ENCODE measurements at regions not wholly inside any gene's neighbourhood (a gene's known extent, or its start where the extent isn't known, plus 50 kb on each side); places are given as distances from the start of the nearest gene placed in this dataset.

- no peak for FAIRE-seq
These were observed 235.9 kb upstream of the ARHGAP20 start for GRCh38 chr11:110948112-110948511.

DNA sequence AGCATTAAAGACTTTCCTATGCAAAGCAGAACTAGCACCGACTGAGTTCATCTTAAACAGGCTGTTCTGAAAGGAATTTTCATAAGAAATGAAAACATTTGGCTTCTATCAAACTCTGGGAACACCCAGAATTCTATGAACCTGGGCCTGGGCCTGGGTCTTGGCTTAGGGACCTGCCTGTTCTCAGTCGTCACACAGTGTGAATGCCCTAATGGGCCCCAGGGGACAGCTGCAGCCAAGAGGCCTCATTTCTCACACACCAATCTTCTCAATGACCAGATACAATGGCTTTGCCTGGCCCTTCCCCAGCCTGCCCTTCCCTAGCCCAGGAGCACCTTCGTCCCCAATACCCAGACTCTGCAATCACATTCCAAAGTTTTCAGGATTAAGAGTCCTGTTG is 234.9 kb upstream of the ARHGAP20 start:
- no peak for DNase-seq (ENCODE audit: insufficient read length, low spot score)
- FAIRE-seq = no peak

More at GRCh38 chr11:110948112-110948511, 235.9 kb upstream of the ARHGAP20 start:
- DNase-seq (ENCODE audit: insufficient read length, low spot score) = no peak

GRCh38 chr11:110939471-110939870 is 227.2 kb upstream of the ARHGAP20 start:
- FAIRE-seq = no peak
- no peak for DNase-seq (ENCODE audit: insufficient read length, low spot score)

DNA sequence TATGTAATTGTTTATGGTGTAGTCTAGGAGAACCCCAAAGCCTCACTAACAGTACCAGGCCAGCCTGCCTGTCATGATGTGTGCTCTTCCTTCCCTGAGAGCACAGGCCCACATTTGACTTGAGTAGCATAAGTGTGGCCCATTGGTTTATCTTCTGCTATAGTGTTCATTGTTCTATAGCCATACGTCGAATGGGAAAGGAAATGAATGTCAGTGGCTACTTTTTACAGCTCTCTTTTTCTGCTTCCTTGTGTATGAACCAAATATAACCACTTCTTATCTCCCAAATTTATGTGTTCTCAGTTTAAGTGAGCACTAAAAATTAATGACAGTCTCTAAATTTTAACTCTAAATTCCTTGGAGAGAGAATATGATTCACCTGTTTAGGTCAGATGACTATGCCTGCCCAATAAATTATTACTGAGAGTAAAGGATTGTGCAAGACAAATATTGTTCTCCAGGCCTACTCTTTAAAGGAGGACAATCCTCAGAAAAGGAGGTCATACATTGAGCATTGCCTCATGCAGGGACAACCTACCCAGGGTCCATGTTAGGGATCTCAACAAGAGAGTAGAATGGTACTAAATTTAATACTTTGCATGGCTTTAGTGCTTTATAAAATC is 222.9 kb upstream of the ARHGAP20 start:
- no peak for FAIRE-seq
- DNase-seq (ENCODE audit: insufficient read length, low spot score) = no peak

DNA sequence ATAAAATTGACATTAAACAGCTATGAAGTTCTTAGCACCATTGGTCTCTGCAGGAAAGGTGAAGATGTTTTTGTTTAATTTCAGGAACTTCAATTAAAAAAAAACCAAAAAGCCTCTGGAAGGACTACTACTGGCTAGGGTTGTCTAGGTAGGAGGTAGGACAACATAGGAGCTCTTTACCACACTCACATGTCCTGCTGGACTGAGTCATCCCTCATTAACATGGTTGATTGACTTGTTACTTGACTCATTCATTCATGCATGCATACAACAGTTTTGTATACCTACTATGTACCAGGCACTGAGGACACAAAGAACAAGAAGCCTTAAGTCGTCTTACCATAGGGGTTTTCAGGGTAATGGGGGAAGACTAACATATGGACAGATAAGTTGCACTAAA is 216.9 kb upstream of the ARHGAP20 start:
- no peak for FAIRE-seq

GRCh38 chr11:110928391-110928790 is 216.2 kb upstream of the ARHGAP20 start:
- FAIRE-seq = no peak

More for the DNA sequence above, 216.9 kb upstream of the ARHGAP20 start:
- no peak for DNase-seq (ENCODE audit: insufficient read length, low spot score)

GRCh38 chr11:110921742-110922521 is 209.7 kb upstream of the ARHGAP20 start:
- DNase-seq (ENCODE audit: insufficient read length, low spot score) (no peak), FAIRE-seq (no peak)

More at GRCh38 chr11:110928391-110928790, 216.2 kb upstream of the ARHGAP20 start:
- DNase-seq (ENCODE audit: insufficient read length, low spot score) = no peak

DNA sequence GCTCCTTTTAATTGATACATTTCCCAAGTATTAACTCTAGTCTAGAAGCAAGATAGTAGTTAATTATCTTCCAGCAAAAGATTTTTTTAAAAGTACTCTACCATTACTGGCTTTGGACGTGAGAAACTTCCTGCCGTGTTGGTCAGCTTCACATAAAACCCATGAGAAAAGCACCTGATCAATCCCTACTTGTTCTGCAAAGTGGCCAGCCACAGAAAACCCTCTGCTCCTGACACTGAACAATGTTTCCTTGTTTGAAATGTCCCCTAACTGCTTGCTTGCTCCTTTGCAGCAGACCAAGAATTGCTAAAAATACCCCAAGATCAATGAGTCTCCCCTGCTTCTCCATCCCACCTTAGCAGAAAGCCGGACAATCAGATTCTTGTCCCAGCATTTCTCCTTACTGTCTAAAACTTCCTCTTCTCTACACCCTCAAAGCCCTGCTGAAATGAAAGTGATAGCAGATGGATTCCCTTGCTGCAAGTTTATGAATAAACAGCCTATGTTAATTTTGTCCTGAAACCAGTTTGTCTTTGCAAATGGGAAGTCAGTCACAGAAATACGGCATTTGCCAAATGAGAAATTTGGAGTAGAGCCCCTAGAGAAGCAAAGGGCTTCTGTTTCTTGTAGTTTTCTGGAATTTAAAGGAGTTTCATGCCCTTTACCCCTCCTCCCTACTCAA is 207.1 kb upstream of the ARHGAP20 start:
- DNase-seq (ENCODE audit: insufficient read length, low spot score) (peak; percentile 33), FAIRE-seq (peak; percentile 96)

DNA sequence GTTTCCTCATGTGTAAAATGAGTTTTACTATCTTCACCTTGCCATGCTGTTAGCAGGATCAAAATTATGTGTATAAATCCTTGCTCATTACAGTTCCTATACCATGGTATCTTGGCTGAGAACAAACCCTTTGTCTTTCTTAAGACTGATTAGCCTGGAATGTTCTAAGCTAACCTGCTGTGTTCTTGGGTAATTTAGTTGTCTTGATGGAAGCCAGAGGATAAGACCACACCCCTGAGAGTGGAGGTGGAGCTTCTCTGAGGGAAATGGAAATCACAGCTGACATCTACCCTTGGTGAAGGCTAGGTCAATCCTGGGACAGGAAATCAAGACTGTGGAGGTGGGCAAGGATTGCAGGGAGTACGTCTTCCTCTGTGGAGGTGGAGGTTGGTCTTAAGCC is 206.1 kb upstream of the ARHGAP20 start:
- DNase-seq (ENCODE audit: insufficient read length, low spot score) = no peak
- FAIRE-seq = no peak

DNA sequence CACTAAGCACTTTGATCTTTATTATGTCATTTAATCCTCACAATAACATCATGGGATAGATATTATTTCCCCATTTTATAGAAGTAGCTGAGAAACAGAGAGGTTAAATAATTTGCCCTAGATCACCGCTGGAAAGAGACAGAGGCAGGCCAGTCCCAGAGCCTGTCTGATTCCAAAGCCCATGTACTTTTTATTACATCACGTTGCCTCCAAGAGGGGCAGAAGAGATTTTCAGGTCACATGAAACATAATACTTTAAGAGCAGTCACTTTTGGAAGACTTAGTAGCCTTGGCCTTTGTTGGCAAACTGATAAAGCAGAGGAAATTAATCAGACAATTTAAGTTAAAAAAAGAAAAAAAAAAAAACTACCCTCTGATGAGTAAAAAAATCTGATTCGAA is 200.2 kb upstream of the ARHGAP20 start:
- no peak for DNase-seq (ENCODE audit: insufficient read length, low spot score)
- FAIRE-seq = no peak

DNA sequence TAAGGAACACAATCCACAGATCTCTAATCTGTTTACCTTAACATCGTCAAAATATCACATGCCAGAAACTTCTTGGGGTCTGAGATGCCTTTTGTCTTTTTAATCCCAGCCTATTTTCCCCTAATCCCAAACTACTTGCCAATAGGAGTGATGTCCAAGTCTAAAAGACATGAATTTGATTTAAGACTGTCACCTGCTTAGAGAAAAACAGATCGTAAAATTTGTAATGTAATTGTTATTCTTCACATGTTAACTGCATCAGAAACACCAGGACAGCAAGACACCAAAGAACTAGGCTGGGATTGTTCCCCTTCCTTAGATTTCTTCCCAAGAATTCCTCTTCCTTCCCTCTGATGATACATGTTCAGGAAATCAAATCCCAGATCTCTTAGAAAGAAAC is 198.1 kb upstream of the ARHGAP20 start:
- FAIRE-seq (no peak), DNase-seq (ENCODE audit: insufficient read length, low spot score) (no peak)

DNA sequence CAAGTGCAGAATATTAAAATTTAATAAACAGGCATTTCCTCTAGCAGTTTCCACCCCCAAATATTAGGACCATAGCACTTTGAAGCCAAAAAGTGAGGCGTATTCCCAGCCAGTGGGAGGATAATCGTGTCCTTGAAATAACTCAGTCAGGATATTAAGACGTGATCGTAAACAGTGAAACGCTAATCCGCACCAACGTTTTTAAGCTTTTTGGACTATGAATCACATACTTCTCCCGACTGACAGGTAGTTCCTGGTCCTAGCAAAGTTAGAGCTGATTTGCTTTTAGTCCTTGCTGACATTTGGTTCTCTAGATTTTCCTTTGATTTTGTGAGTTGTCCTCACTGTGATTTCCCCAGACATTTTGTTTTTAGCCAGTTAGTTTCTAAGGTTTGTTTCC is 197.1 kb upstream of the ARHGAP20 start:
- FAIRE-seq (no peak), DNase-seq (ENCODE audit: insufficient read length, low spot score) (no peak)

GRCh38 chr11:110908401-110909105 is 196.3 kb upstream of the ARHGAP20 start:
- DNase-seq (ENCODE audit: insufficient read length, low spot score) (no peak), FAIRE-seq (no peak)

DNA sequence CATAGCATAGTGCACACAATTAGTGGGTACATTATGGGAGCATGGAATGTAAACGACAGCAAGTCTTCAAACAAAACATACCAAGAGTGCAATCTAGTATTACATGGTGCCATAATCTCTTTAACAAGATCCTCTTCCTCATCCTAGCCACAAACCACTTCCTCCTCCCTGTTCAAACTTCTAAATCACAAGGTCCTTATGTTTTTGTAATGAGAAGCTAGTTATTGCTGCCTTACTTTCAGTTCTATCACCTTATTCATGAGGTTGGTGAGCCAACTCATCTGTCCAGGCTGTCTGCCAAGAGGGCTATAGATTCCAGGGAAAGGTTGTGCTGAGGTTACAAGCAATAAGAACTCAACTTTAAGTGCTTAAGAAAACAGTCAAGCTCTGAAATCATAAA is 195.4 kb upstream of the ARHGAP20 start:
- no peak for DNase-seq (ENCODE audit: insufficient read length, low spot score)
- no peak for FAIRE-seq

- DNase-seq (ENCODE audit: insufficient read length, low spot score) (no peak), FAIRE-seq (no peak)
These were observed 191.6 kb upstream of the ARHGAP20 start for GRCh38 chr11:110903830-110904229.

DNA sequence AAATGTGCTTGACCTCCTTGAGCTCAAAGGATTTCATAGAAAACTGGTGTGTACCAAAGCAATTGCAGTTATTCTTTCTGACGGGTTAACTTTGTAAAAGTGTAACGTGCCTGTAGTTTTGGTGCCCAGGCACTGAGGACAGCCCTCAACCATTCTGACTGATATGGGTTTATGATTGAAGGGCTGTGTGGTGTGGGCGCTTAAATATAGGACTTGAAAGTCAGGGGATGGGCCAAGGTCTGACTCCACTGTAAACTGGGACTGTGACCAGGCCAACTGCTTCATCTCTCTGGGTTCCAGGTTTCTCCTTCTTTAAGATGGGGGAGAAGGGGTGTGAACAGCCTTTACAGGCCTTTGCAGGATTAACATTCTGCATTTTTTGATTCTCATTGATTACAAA is 191.1 kb upstream of the ARHGAP20 start:
- DNase-seq (ENCODE audit: insufficient read length, low spot score) = no peak
- FAIRE-seq = no peak

DNA sequence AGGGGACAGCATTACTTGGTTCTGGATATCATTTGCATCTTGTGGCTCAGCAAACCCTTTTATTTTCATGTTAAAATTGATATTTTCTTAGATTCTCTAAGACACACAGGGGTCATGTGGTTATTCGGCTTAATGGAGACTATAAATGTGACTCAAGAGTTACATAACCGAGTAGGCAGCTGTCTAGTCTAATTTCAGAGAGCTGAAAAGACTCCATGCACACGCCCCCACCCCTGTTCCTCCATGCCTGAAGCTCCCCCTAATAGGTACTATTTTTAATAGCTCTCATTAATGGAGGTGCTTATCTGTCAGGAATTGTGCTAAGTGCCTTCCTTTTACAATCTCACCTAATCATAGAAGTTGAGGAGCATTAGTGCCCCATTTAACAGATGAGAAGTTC is 189.2 kb upstream of the ARHGAP20 start:
- FAIRE-seq = no peak

GRCh38 chr11:110900426-110900825 is 188.2 kb upstream of the ARHGAP20 start:
- DNase-seq (ENCODE audit: insufficient read length, low spot score) = no peak
- no peak for FAIRE-seq

More for the DNA sequence above, 189.2 kb upstream of the ARHGAP20 start:
- DNase-seq (ENCODE audit: insufficient read length, low spot score) = no peak

GRCh38 chr11:110897035-110897434 is 184.8 kb upstream of the ARHGAP20 start:
- FAIRE-seq (no peak), DNase-seq (ENCODE audit: insufficient read length, low spot score) (no peak)

- FAIRE-seq = no peak
These were observed 184.1 kb upstream of the ARHGAP20 start for GRCh38 chr11:110896358-110896757.

GRCh38 chr11:110894224-110894623 is 182.0 kb upstream of the ARHGAP20 start:
- FAIRE-seq = no peak
- DNase-seq (ENCODE audit: insufficient read length, low spot score) = no peak

More at GRCh38 chr11:110896358-110896757, 184.1 kb upstream of the ARHGAP20 start:
- no peak for DNase-seq (ENCODE audit: insufficient read length, low spot score)
